Activated effector memory CD4-positive, alpha-beta T cell treated with Interleukin-2 at 50 U/mL for 16 hours (primary cell): ENCODE measurements at regions not wholly inside any gene's neighbourhood (a gene's known extent, or its start where the extent isn't known, plus 50 kb on each side); places are given as distances from the start of the nearest gene placed in this dataset.

Experiments used
- DNase-seq: peaks from one replicate; pipeline ENCODE4 v3.0.0-alpha.2; 2020

- no peak for DNase-seq
Measured at GRCh38 chr2:145190031-145190703, 670.2 kb upstream of the ZEB2 start.

- no peak for DNase-seq
Measured at GRCh38 chr2:145186303-145186702, 666.4 kb upstream of the ZEB2 start.

- no peak for DNase-seq
Measured at GRCh38 chr2:145185696-145186095, 665.8 kb upstream of the ZEB2 start.

- no peak for DNase-seq
Measured at GRCh38 chr2:145184741-145185651, 665.1 kb upstream of the ZEB2 start.

GRCh38 chr2:145169285-145169684, 649.4 kb upstream of the ZEB2 start:
- DNase-seq = no peak

GRCh38 chr2:145168091-145168490, 648.2 kb upstream of the ZEB2 start:
- no peak for DNase-seq

GRCh38 chr2:145166731-145167302, 646.9 kb upstream of the ZEB2 start:
- no peak for DNase-seq

GRCh38 chr2:145161656-145162055, 641.7 kb upstream of the ZEB2 start:
- DNase-seq = no peak

GRCh38 chr2:145160855-145161254, 640.9 kb upstream of the ZEB2 start:
- no peak for DNase-seq

GRCh38 chr2:145159676-145160075, 639.8 kb upstream of the ZEB2 start:
- DNase-seq = no peak

GRCh38 chr2:145157741-145158591, 638.0 kb upstream of the ZEB2 start:
- no peak for DNase-seq

- DNase-seq = no peak
Measured at GRCh38 chr2:145157036-145157675, 637.2 kb upstream of the ZEB2 start.

GRCh38 chr2:145156199-145156598, 636.3 kb upstream of the ZEB2 start:
- no peak for DNase-seq

GRCh38 chr2:145155196-145155595, 635.3 kb upstream of the ZEB2 start:
- DNase-seq = no peak

GRCh38 chr2:145154731-145155130, 634.8 kb upstream of the ZEB2 start:
- no peak for DNase-seq

- DNase-seq = no peak
Measured at GRCh38 chr2:145146691-145147090, 626.8 kb upstream of the ZEB2 start.

- DNase-seq = no peak
Measured at GRCh38 chr2:145144131-145144728, 624.3 kb upstream of the ZEB2 start.

- DNase-seq = no peak
Measured at GRCh38 chr2:145141981-145142380, 622.1 kb upstream of the ZEB2 start.

- DNase-seq = no peak
Measured at GRCh38 chr2:145140658-145141057, 620.7 kb upstream of the ZEB2 start.

GRCh38 chr2:145138626-145139025, 618.7 kb upstream of the ZEB2 start:
- no peak for DNase-seq

GRCh38 chr2:145137901-145138300, 618.0 kb upstream of the ZEB2 start:
- DNase-seq = no peak

GRCh38 chr2:145137211-145137610, 617.3 kb upstream of the ZEB2 start:
- DNase-seq = no peak
